Esophagus muscularis mucosa (tissue), 4 donors: ENCODE measurements at regions not wholly inside any gene's neighbourhood (a gene's known extent, or its start where the extent isn't known, plus 50 kb on each side); places are given as distances from the start of the nearest gene placed in this dataset.

Source experiments
- DNase-seq: peaks from one replicate; pipeline ENCODE4 v3.0.0-alpha.2; 2017; ENCODE audit errors: extremely low spot score
- H3K27ac ChIP-seq, 4 donors: fragments of 200-600 bp; sonication (generic); replicated peaks in 1 of 4; 1 replicate in 3 of 4; 2 replicates in 1 of 4; pipeline ENCODE4 v1.5.1; 2016 to 2019; ENCODE audit warnings: mild to moderate bottlenecking in 1 of 4
- H3K27me3 ChIP-seq, 4 donors: fragments of 200-600 bp; sonication (generic); one replicate each; pipeline versions ENCODE4 v1.5.1 to v1.6.0; 2016 to 2019
- H3K36me3 ChIP-seq, 4 donors: fragments of 200-600 bp; sonication (generic); one replicate each; pipeline ENCODE4 v1.5.1; 2016 to 2019
- H3K4me1 ChIP-seq, 4 donors: fragments of 200-600 bp; sonication (generic); one replicate each; pipeline ENCODE4 v1.5.1; 2016 to 2019
- H3K4me3 ChIP-seq, 4 donors: fragments of 200-600 bp; sonication (generic); 1 replicate in 2 of 4; 2 replicates in 2 of 4; pipeline ENCODE4 v1.5.1; 2016 to 2019; ENCODE audit warnings: mild to moderate bottlenecking in 4 of 4, moderate library complexity in 1 of 4
- H3K9me3 ChIP-seq, 4 donors: fragments of 200-600 bp; sonication (generic); 1 replicate in 3 of 4; 2 replicates in 1 of 4; pipeline ENCODE4 v1.5.1; 2016 to 2019
- EP300 ChIP-seq: sonication (generic); formaldehyde crosslinking; IDR thresholded peaks from one replicate; pipeline ENCODE4 v1.6.1; 2017; ENCODE audit warnings: antibody characterized with exemption
- POLR2A ChIP-seq: fragments of 450-650 bp; IDR thresholded peaks from one replicate; pipeline ENCODE4 v1.6.1; 2017; ENCODE audit warnings: antibody characterized with exemption, moderate library complexity, mild to moderate bottlenecking, low read depth
- POLR2AphosphoS5 ChIP-seq, 2 donors: sonication (generic); formaldehyde crosslinking; IDR thresholded peaks; one replicate each; pipeline ENCODE4 v1.6.1; 2017; ENCODE audit warnings: antibody characterized with exemption in 2 of 2
- WGBS: methylation state at CpG from one replicate; pipeline ENCODE4 v1.1.5; 2018; 5-methylcytosine and 5-hydroxymethylcytosine counted together
- intact Hi-C: fragments of 100-400 bp; cut with DNase I; formaldehyde crosslinking; loops from one replicate; pipeline ENCODE4 v1.15.1; 2023
- TF ChIP-seq, protein P1 (sequence below), 3 experiments: fragments of 200-600 bp in 2 of 3; fragments of 450-650 bp in 1 of 3; sonication (generic) in 2 of 3; IDR thresholded peaks; one replicate each; pipeline ENCODE4 v1.5.1; 2017 to 2019; ENCODE audit warnings: antibody characterized with exemption in 3 of 3, mild to moderate bottlenecking in 2 of 3, moderate library complexity in 1 of 3

DNA sequence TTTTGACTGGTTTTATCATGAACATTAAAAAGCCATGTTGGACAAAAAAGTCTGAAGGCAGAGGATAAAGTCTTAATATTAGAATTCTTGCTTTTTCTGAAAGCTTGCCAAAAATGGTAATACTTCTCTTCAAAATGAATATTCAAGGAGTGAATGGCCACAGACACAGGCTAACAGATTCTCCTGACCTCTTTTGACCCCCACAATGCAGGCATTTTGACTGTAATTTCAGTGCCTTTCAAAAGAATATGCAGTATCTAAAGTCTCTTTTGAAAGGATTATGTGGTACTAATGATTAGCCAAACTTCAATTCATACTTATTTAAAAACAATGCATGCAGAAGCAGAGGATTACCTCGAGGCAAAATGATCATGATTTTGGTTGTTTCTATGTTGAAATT is 557.8 kb upstream of the GCFC2 start:
- Histone ChIP-seq H3K4me1 (no peaks in the 10 kb centered on the region), H3K27me3 (no peaks in the 10 kb centered on the region), H3K27ac (no peak overlapping the region), H3K4me3 (no peak overlapping the region), H3K36me3 (no peaks in the 10 kb centered on the region), H3K9me3 (no peaks in the 10 kb centered on the region)
- 28% methylated on average over 1 of the region's 1 CpG for WGBS
- intact Hi-C loops: no loop called here
- DNase-seq: no peak
- TF ChIP-seq EP300: no peak
- no peak for TF ChIP-seq POLR2AphosphoS5 (IDR thresholded peaks at IDR 0.05)
- TF ChIP-seq, protein P1, sequence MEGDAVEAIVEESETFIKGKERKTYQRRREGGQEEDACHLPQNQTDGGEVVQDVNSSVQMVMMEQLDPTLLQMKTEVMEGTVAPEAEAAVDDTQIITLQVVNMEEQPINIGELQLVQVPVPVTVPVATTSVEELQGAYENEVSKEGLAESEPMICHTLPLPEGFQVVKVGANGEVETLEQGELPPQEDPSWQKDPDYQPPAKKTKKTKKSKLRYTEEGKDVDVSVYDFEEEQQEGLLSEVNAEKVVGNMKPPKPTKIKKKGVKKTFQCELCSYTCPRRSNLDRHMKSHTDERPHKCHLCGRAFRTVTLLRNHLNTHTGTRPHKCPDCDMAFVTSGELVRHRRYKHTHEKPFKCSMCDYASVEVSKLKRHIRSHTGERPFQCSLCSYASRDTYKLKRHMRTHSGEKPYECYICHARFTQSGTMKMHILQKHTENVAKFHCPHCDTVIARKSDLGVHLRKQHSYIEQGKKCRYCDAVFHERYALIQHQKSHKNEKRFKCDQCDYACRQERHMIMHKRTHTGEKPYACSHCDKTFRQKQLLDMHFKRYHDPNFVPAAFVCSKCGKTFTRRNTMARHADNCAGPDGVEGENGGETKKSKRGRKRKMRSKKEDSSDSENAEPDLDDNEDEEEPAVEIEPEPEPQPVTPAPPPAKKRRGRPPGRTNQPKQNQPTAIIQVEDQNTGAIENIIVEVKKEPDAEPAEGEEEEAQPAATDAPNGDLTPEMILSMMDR (IDR thresholded peaks at IDR 0.05): no peak
- TF ChIP-seq POLR2A: no peak

DNA sequence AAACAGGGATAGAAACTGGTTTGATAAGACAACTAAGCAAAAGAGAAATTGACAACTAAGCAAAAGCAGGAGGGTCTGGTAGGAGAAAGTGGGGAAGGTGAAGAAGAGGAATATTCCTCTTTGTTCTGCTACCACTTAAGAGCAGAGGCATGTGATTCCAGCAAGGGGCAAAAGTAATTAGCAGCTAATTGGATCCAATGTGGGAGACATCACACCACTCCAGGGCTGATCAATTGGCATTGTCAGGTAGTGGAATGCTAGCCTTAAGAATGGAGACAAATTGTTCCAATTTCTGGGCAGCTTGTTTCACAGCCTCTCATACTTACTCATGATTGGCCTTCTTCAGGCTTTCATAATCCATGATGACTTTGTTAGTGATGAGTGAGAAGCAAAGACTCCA is 547.1 kb upstream of the GCFC2 start:
- H3K36me3 ChIP-seq: no peaks in the 10 kb centered on the region
- DNase-seq: no peak
- H3K4me3 ChIP-seq: no peak overlapping the region
- no peaks in the 10 kb centered on the region for H3K9me3 ChIP-seq
- no peak overlapping the region for H3K27ac ChIP-seq
- no peaks in the 10 kb centered on the region for H3K27me3 ChIP-seq
- intact Hi-C loops: no loop called here
- TF ChIP-seq EP300 (no peak), POLR2AphosphoS5 (IDR thresholded peaks at IDR 0.05) (no peak), POLR2A (no peak)
- H3K4me1 ChIP-seq: no peaks in the 10 kb centered on the region

DNA sequence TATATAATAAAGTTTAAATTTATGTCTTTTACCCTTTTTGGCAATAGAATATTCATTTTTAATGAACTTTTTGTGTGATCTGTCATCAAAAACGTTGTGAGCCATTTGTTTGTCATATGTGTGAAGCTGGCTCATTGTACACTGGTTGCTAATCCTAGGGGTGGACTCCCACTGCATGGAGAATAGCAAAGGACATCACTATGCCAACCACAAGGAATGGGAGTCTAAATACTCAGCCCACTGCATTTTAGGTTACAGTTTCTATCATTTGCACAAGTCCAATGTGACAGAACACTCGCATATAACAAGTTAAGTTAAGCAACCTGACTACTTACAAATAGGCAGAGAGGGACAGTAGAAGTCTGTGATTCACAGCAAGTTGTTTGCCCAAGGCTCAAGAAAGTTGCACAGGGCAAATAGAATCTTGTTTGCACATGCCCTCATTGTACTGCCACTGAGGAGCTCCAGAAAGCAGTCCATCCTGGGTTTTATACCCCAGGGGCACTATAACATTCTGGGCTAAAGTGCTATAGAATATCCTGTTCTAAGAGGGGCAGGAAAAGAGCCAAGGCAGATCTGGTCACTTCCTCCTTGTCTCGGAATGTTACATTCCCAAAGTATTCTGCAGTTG is 545.9 kb upstream of the GCFC2 start:
- H3K9me3 ChIP-seq: no peaks in the 10 kb centered on the region
- H3K36me3 ChIP-seq: no peaks in the 10 kb centered on the region
- WGBS: 54% methylated on average over 3 of the region's 3 CpGs
- DNase-seq: no peak
- intact Hi-C loops: no loop called here
- H3K4me3 ChIP-seq: no peak overlapping the region
- TF ChIP-seq EP300: no peak
- no peak for TF ChIP-seq POLR2AphosphoS5 (IDR thresholded peaks at IDR 0.05)
- no peak for TF ChIP-seq POLR2A
- TF ChIP-seq, protein P1 (IDR thresholded peaks at IDR 0.05): no peak
- H3K4me1 ChIP-seq: no peaks in the 10 kb centered on the region
- H3K27ac ChIP-seq: no peak overlapping the region
- H3K27me3 ChIP-seq: no peaks in the 10 kb centered on the region

- no peak for DNase-seq
- WGBS: 20% methylated on average over 1 of the region's 1 CpG
- Histone ChIP-seq H3K27ac (no peak overlapping the region), H3K27me3 (no peaks in the 10 kb centered on the region), H3K4me3 (no peak overlapping the region), H3K9me3 (no peaks in the 10 kb centered on the region), H3K4me1 (no peaks in the 10 kb centered on the region), H3K36me3 (no peaks in the 10 kb centered on the region)
- intact Hi-C loops: no loop called here
- TF ChIP-seq, protein P1 (IDR thresholded peaks at IDR 0.05): no peak
- TF ChIP-seq POLR2AphosphoS5 (IDR thresholded peaks at IDR 0.05) (no peak), POLR2A (no peak), EP300 (no peak)
These were observed 542.0 kb upstream of the GCFC2 start for GRCh38 chr2:76252704-76253103.

DNA sequence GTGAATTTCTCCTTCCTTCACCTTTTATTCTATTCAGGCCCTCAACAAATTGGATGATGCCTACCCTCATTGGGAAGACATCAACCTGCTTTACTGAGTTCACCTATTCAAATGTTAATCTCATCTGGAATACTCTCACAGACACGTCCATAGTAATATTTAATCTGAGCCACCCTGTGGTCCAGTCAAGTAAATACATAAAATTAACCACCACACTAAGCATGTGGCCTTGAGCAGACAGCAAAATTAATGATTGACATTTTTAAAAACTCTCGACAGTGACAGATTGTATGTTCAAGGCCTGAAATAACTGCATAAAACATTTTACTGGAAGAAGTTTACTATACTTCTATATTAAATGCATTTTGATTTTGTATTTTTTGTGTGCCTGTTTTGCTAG is 540.6 kb upstream of the GCFC2 start:
- TF ChIP-seq POLR2AphosphoS5 (IDR thresholded peaks at IDR 0.05) (no peak), EP300 (no peak), POLR2A (no peak)
- TF ChIP-seq, protein P1 (IDR thresholded peaks at IDR 0.05): no peak
- H3K27ac ChIP-seq: no peak overlapping the region
- no peak overlapping the region for H3K4me3 ChIP-seq
- 84% methylated on average over 2 of the region's 2 CpGs for WGBS
- intact Hi-C loops: no loop called here
- H3K4me1 ChIP-seq: no peaks in the 10 kb centered on the region
- H3K27me3 ChIP-seq: no peaks in the 10 kb centered on the region
- DNase-seq: no peak
- H3K9me3 ChIP-seq: peaks cover 0 to 9% (median 0%) of the 10 kb centered on the region in 4 donors
- no peaks in the 10 kb centered on the region for H3K36me3 ChIP-seq
